Gastroesophageal sphincter (tissue), 4 donors: ENCODE measurements at regions not wholly inside any gene's neighbourhood (a gene's known extent, or its start where the extent isn't known, plus 50 kb on each side); places are given as distances from the start of the nearest gene placed in this dataset.

Experiments
- ATAC-seq: fragments of 150-250 bp; one replicate; pipeline ENCODE4 v1.9.1; 2016; ENCODE audit warnings: mild to moderate bottlenecking, moderate library complexity
- H3K27ac ChIP-seq, 4 donors: fragments of 200-600 bp; sonication (generic) in 3 of 4; 1 replicate in 3 of 4; 2 replicates in 1 of 4; pipeline ENCODE4 v1.5.1; 2016 to 2019
- H3K27me3 ChIP-seq: fragments of 200-600 bp; sonication (generic); one replicate; pipeline ENCODE4 v1.5.1; 2019
- H3K36me3 ChIP-seq, 2 donors: fragments of 200-600 bp; sonication (generic); one replicate each; pipeline ENCODE4 v1.5.1; 2019; ENCODE audit warnings: control low read depth in 1 of 2
- H3K4me1 ChIP-seq, 3 donors: fragments of 200-600 bp; sonication (generic); 1 replicate in 2 of 3; 2 replicates in 1 of 3; pipeline ENCODE4 v1.5.1; 2016 to 2019; ENCODE audit warnings: control low read depth in 2 of 3
- H3K4me3 ChIP-seq, 2 donors: fragments of 200-600 bp; sonication (generic); one replicate each; pipeline ENCODE4 v1.5.1; 2019; ENCODE audit warnings: mild to moderate bottlenecking in 1 of 2, moderate library complexity in 1 of 2
- H3K9me3 ChIP-seq, 3 donors: fragments of 200-600 bp; sonication (generic); one replicate each; pipeline ENCODE4 v1.5.1; 2017 to 2019; ENCODE audit warnings: control low read depth in 2 of 3
- CTCF ChIP-seq, 4 experiments: fragments of 200-600 bp in 2 of 4; fragments of 450-650 bp in 2 of 4; sonication (generic) in 1 of 4; IDR thresholded peaks; one replicate each; pipeline ENCODE4 v1.5.1; 2017 to 2019; ENCODE audit warnings: antibody characterized with exemption in 4 of 4, mild to moderate bottlenecking in 2 of 4, moderate library complexity in 2 of 4
- EP300 ChIP-seq: sonication (generic); formaldehyde crosslinking; IDR thresholded peaks from one replicate; pipeline ENCODE4 v1.6.1; 2017; ENCODE audit warnings: antibody characterized with exemption, mild to moderate bottlenecking
- POLR2A ChIP-seq, 2 donors: fragments of 450-650 bp; IDR thresholded peaks; one replicate each; pipeline ENCODE4 v1.6.1; 2017; ENCODE audit warnings: antibody characterized with exemption in 2 of 2, mild to moderate bottlenecking in 2 of 2, moderate library complexity in 1 of 2
- POLR2AphosphoS5 ChIP-seq: sonication (generic); formaldehyde crosslinking; IDR thresholded peaks from one replicate; pipeline ENCODE4 v1.6.1; 2017; ENCODE audit warnings: antibody characterized with exemption
- WGBS, 2 donors: methylation state at CpG; one replicate each; pipeline ENCODE4 v1.1.5; 2018; ENCODE audit warnings: low coverage in 1 of 2; 5-methylcytosine and 5-hydroxymethylcytosine counted together

- Histone ChIP-seq H3K27me3 (no peaks in the 10 kb centered on the region), H3K36me3 (no peaks in the 10 kb centered on the region), H3K27ac (no peak overlapping the region), H3K4me3 (no peak overlapping the region), H3K9me3 (no peaks in the 10 kb centered on the region), H3K4me1 (peaks cover 0 to 17% (median 0%) of the 10 kb centered on the region in 3 donors)
- ATAC-seq: no peak
- TF ChIP-seq POLR2A (IDR thresholded peaks at IDR 0.05) (no peak), CTCF (IDR thresholded peaks at IDR 0.05) (no peak), POLR2AphosphoS5 (no peak), EP300 (no peak)
- WGBS, 2 donors: 100% methylated on average over 2 of the region's 2 CpGs; no CpG with 5 or more reads in 1 of the 2 donors
These were observed 119.8 kb downstream of the BANF2 start for GRCh38 chr20:17819395-17820093.

- no peak for ATAC-seq
- H3K4me1 ChIP-seq: peaks cover 0 to 14% (median 0%) of the 10 kb centered on the region in 3 donors
- 97 to 100% methylated on average over 1 to 6 of the region's 7 CpGs for WGBS, 2 donors
- no peaks in the 10 kb centered on the region for H3K9me3 ChIP-seq
- H3K36me3 ChIP-seq: no peaks in the 10 kb centered on the region
- no peak for TF ChIP-seq CTCF (IDR thresholded peaks at IDR 0.05)
- TF ChIP-seq POLR2A (IDR thresholded peaks at IDR 0.05): no peak
- TF ChIP-seq POLR2AphosphoS5: no peak
- TF ChIP-seq EP300: no peak
- H3K4me3 ChIP-seq: no peak overlapping the region
- no peaks in the 10 kb centered on the region for H3K27me3 ChIP-seq
- H3K27ac ChIP-seq: no peak overlapping the region
These were observed 118.4 kb downstream of the BANF2 start for GRCh38 chr20:17818187-17818586.

- TF ChIP-seq CTCF (IDR thresholded peaks at IDR 0.05) (no peak), POLR2A (IDR thresholded peaks at IDR 0.05) (no peak), POLR2AphosphoS5 (no peak), EP300 (no peak)
- H3K27ac ChIP-seq: no peak overlapping the region
- no peaks in the 10 kb centered on the region for H3K36me3 ChIP-seq
- no peaks in the 10 kb centered on the region for H3K9me3 ChIP-seq
- H3K4me3 ChIP-seq: no peak overlapping the region
- H3K27me3 ChIP-seq: no peaks in the 10 kb centered on the region
- no peak for ATAC-seq
- H3K4me1 ChIP-seq: peaks cover 0 to 6% (median 0%) of the 10 kb centered on the region in 3 donors
- WGBS, 2 donors: no CpG with 5 or more reads among the region's 13 CpGs
These were observed 117.2 kb downstream of the BANF2 start for GRCh38 chr20:17816804-17817587.

GRCh38 chr20:17811628-17811965 lies 111.8 kb downstream of the BANF2 start:
- TF ChIP-seq POLR2AphosphoS5 (no peak), CTCF (IDR thresholded peaks at IDR 0.05) (no peak), EP300 (no peak), POLR2A (IDR thresholded peaks at IDR 0.05) (no peak)
- WGBS, 2 donors: 90 to 91% methylated on average over 2 of the region's 4 CpGs
- no peaks in the 10 kb centered on the region for H3K36me3 ChIP-seq
- H3K9me3 ChIP-seq: no peaks in the 10 kb centered on the region
- H3K27me3 ChIP-seq: no peaks in the 10 kb centered on the region
- H3K4me3 ChIP-seq: no peak overlapping the region
- no peak overlapping the region for H3K27ac ChIP-seq
- no peak for ATAC-seq
- H3K4me1 ChIP-seq: peaks cover 0 to 41% (median 22%) of the 10 kb centered on the region in 3 donors
